ENCODE measurements at regions not wholly inside any gene's neighbourhood (a gene's known extent, or its start where the extent isn't known, plus 50 kb on each side); places are given as distances from the start of the nearest gene placed in this dataset.

GRCh38 chr13:47539317-47539716, 461.8 kb downstream of the SUCLA2 start:
- Mint-ChIP-seq H3K27me3 (no peaks in the 10 kb centered on the region), H3K4me1 (no peaks in the 10 kb centered on the region), H3K27ac (no peak overlapping the region), H3K4me3 (no peak overlapping the region), H3K36me3 (ENCODE audit: low read depth) (no peaks in the 10 kb centered on the region), H3K9me3 (peaks cover 6% of the 10 kb centered on the region)
- DNase-seq = no peak
- intact Hi-C loops (cut with micrococcal nuclease) = no loop called here

GRCh38 chr13:47523771-47524170, 477.3 kb downstream of the SUCLA2 start:
- Mint-ChIP-seq H3K36me3 (ENCODE audit: low read depth) (no peaks in the 10 kb centered on the region), H3K27ac (no peak overlapping the region), H3K4me3 (no peak overlapping the region), H3K27me3 (no peaks in the 10 kb centered on the region), H3K9me3 (no peaks in the 10 kb centered on the region), H3K4me1 (no peaks in the 10 kb centered on the region)
- DNase-seq = no peak
- intact Hi-C loops (cut with micrococcal nuclease) = no loop called here

DNA sequence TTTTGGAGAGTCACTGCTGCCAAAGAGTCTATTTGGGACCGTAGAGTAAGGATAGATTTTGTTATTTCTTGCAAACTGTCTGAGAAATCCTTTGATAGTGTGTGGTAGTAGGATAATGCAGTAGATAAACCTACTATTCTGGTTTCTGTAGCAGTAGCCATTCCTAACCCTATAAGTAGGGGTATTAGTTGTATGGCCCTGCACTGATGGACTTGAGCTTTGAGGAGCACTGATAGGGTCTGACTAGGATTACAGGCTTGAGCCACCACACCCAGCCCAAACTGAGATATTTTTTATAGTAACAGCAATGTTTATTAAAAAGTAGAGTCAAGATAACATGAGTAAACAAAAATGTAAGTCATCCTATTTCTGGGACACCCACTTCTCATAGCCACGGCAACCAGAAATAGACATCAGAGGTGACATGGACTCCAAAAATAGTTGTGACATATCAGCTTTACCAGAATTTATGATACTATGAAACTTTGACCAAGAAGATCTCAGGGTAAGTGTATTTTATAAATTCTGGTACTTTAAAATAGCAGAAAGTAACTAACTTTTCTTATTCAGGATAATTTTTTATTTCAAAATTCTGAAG, 479.1 kb downstream of the SUCLA2 start:
- intact Hi-C loops (cut with micrococcal nuclease) = no loop called here
- no peaks in the 10 kb centered on the region for H3K9me3 Mint-ChIP-seq

DNA sequence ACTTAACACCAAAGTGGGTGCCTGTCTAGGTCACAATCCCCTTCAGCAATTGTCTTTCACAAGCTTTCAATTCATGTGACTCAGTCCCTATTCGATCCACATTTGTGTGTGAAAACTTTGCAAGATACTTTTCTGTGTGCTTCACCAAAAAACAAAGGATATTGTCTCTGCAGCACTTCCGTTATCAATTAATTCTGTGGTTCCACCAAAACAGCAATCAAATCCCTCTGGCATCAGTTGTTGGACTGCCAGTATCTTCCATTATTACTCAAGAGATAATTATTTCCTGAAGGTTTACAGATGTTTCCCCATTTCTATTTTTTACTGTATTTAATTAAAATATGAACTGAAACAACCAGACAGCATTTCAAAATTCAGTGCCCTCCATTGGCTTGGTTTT, 481.4 kb downstream of the SUCLA2 start:
- Mint-ChIP-seq H3K4me3 (no peak overlapping the region), H3K4me1 (no peaks in the 10 kb centered on the region), H3K27me3 (no peaks in the 10 kb centered on the region), H3K36me3 (ENCODE audit: low read depth) (no peaks in the 10 kb centered on the region), H3K27ac (no peak overlapping the region), H3K9me3 (no peaks in the 10 kb centered on the region)
- intact Hi-C loops (cut with micrococcal nuclease) = no loop called here
- DNase-seq = no peak

More for the DNA sequence above, 479.1 kb downstream of the SUCLA2 start:
- Mint-ChIP-seq H3K27ac (no peak overlapping the region), H3K4me3 (no peak overlapping the region), H3K27me3 (no peaks in the 10 kb centered on the region), H3K36me3 (ENCODE audit: low read depth) (no peaks in the 10 kb centered on the region), H3K4me1 (no peaks in the 10 kb centered on the region)
- DNase-seq = no peak

- Mint-ChIP-seq H3K27ac (no peak overlapping the region), H3K4me1 (no peaks in the 10 kb centered on the region), H3K4me3 (no peak overlapping the region), H3K9me3 (no peaks in the 10 kb centered on the region), H3K27me3 (no peaks in the 10 kb centered on the region), H3K36me3 (ENCODE audit: low read depth) (no peaks in the 10 kb centered on the region)
- DNase-seq = no peak
- intact Hi-C loops (cut with micrococcal nuclease) = no loop called here
Observed at GRCh38 chr13:47518530-47518929, 482.5 kb downstream of the SUCLA2 start.

DNA sequence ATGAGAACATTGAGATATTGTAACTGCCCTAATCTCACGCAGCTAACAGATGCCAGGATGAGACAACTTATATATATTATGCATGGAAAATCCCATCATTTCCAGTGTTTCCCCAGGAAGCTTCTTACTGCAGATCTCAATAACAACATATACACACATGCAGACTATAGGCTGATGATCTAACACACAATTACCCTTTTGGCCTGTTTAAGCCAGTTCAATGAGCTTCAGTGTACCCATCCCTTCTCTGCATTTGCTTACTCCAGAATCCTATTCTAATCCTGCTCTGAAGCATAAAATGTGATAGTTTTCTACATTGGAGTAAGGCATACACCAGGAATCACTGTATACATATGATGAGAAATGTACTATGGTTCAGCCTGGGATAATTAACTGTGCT, 489.4 kb downstream of the SUCLA2 start:
- Mint-ChIP-seq H3K36me3 (ENCODE audit: low read depth) (no peaks in the 10 kb centered on the region), H3K9me3 (no peaks in the 10 kb centered on the region), H3K27ac (no peak overlapping the region), H3K4me1 (no peaks in the 10 kb centered on the region), H3K27me3 (no peaks in the 10 kb centered on the region), H3K4me3 (no peak overlapping the region)
- DNase-seq = no peak
- intact Hi-C loops (cut with micrococcal nuclease) = no loop called here

- Mint-ChIP-seq H3K9me3 (no peaks in the 10 kb centered on the region), H3K27ac (no peak overlapping the region), H3K27me3 (no peaks in the 10 kb centered on the region), H3K4me3 (no peak overlapping the region), H3K4me1 (no peaks in the 10 kb centered on the region), H3K36me3 (ENCODE audit: low read depth) (no peaks in the 10 kb centered on the region)
- no peak for DNase-seq
- intact Hi-C loops (cut with micrococcal nuclease) = no loop called here
Observed at GRCh38 chr13:47508527-47509228, 492.4 kb downstream of the SUCLA2 start.

GRCh38 chr13:47503475-47503874, 497.6 kb downstream of the SUCLA2 start:
- intact Hi-C loops (cut with micrococcal nuclease) = no loop called here
- no peak overlapping the region for H3K4me3 Mint-ChIP-seq
- H3K27ac Mint-ChIP-seq = no peak overlapping the region
- no peaks in the 10 kb centered on the region for H3K36me3 Mint-ChIP-seq (ENCODE audit: low read depth)
- H3K27me3 Mint-ChIP-seq = no peaks in the 10 kb centered on the region
- no peaks in the 10 kb centered on the region for H3K4me1 Mint-ChIP-seq
- DNase-seq = no peak
- H3K9me3 Mint-ChIP-seq = no peaks in the 10 kb centered on the region

- H3K27me3 Mint-ChIP-seq = no peaks in the 10 kb centered on the region
- H3K4me3 Mint-ChIP-seq = no peak overlapping the region
- intact Hi-C loops (cut with micrococcal nuclease) = no loop called here
- no peaks in the 10 kb centered on the region for H3K9me3 Mint-ChIP-seq
- H3K4me1 Mint-ChIP-seq = no peaks in the 10 kb centered on the region
- no peak for DNase-seq
- H3K36me3 Mint-ChIP-seq (ENCODE audit: low read depth) = no peaks in the 10 kb centered on the region
- no peak overlapping the region for H3K27ac Mint-ChIP-seq
Observed at GRCh38 chr13:47502166-47502565, 498.9 kb downstream of the SUCLA2 start.

DNA sequence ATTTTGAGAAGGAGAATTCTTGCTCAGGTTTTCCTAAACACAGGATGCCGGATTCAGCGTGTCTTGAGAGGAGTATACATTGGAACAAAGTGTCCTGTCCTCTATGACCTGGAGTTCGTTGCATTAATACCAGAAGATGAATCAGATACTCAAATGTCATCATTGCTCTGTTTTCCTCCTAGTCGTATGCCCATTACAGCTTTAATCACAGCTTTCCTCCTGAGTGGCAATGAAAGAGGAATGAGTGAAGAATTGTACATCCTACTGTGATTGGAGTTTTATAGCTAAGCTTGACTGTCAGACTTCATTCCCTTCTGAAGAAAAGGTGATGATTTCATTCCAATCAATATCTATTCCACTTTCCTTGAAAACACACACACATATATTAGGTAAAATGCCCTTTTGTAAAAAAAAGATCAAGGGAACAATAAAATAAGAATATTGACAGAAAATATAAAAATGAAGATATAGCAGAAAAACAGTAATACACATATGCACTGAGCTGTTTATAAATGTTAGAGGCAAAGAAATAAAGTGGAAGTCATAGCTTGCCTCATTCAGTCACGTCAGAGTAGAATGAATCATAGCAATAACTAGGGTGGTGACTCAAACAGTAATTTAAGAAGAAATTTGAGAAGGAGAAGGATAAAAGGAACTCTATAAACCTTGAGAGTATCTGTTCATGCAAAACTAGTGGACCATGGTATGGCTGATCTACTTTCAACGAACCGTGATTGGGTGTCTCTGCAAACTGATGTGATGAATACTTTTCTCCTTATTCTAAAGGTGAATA, 501.5 kb downstream of the SUCLA2 start:
- intact Hi-C loops (cut with micrococcal nuclease) = no loop called here
- no peaks in the 10 kb centered on the region for H3K9me3 Mint-ChIP-seq
- H3K27ac Mint-ChIP-seq = no peak overlapping the region
- H3K4me1 Mint-ChIP-seq = no peaks in the 10 kb centered on the region
- DNase-seq = no peak
- no peak overlapping the region for H3K4me3 Mint-ChIP-seq
- H3K27me3 Mint-ChIP-seq = no peaks in the 10 kb centered on the region
- no peaks in the 10 kb centered on the region for H3K36me3 Mint-ChIP-seq (ENCODE audit: low read depth)

DNA sequence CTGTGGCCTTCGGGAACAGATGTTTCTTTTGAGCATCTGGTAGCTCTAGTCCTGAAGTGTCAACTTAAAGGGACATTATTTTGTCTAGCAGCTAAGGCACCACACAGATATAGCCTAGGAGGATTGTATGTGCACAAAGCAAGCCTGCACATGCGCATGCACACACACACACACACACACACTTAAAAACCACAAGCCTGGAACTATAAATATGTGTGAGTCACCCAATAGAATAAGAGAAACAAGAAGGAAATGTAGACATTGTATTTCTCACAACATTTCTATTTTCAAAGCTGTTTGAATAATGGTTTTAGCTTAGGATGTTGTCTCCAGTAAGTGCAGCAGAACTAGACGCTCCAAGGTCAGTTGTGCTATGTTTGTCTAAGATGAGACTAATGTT, 516.5 kb downstream of the SUCLA2 start:
- intact Hi-C loops (cut with micrococcal nuclease) = no loop called here
- Mint-ChIP-seq H3K27ac (no peak overlapping the region), H3K9me3 (no peaks in the 10 kb centered on the region), H3K4me1 (no peaks in the 10 kb centered on the region), H3K4me3 (no peak overlapping the region), H3K27me3 (no peaks in the 10 kb centered on the region), H3K36me3 (ENCODE audit: low read depth) (no peaks in the 10 kb centered on the region)
- DNase-seq = no peak

GRCh38 chr13:47481536-47481935, 519.5 kb downstream of the SUCLA2 start:
- no peak for DNase-seq
- Mint-ChIP-seq H3K27me3 (no peaks in the 10 kb centered on the region), H3K4me1 (no peaks in the 10 kb centered on the region), H3K36me3 (ENCODE audit: low read depth) (no peaks in the 10 kb centered on the region), H3K27ac (no peak overlapping the region), H3K9me3 (no peaks in the 10 kb centered on the region), H3K4me3 (no peak overlapping the region)
- intact Hi-C loops (cut with micrococcal nuclease) = no loop called here

DNA sequence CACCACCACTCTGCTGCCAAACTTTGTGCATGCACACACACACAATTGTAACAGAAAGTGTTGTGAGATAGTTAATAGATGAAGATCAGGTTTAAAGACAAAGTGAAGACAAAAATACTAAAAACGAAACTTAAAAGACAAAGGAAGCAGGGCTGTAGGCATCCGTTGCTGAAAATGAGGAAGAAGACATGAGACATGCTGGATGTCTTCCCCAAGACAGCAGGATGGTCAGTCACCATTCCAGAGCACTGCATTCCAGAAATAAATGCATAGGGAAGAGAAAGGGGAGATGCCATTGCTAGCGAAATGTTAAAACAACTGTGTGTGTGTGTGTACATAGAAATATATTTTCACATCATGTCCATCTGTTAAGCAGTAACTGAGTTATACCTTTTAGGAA, 520.1 kb downstream of the SUCLA2 start:
- H3K36me3 Mint-ChIP-seq (ENCODE audit: low read depth) = no peaks in the 10 kb centered on the region
- H3K27ac Mint-ChIP-seq = no peak overlapping the region
- no peaks in the 10 kb centered on the region for H3K4me1 Mint-ChIP-seq
- no peaks in the 10 kb centered on the region for H3K9me3 Mint-ChIP-seq
- no peaks in the 10 kb centered on the region for H3K27me3 Mint-ChIP-seq
- no peak for DNase-seq
- H3K4me3 Mint-ChIP-seq = no peak overlapping the region
- intact Hi-C loops (cut with micrococcal nuclease) = no loop called here

DNA sequence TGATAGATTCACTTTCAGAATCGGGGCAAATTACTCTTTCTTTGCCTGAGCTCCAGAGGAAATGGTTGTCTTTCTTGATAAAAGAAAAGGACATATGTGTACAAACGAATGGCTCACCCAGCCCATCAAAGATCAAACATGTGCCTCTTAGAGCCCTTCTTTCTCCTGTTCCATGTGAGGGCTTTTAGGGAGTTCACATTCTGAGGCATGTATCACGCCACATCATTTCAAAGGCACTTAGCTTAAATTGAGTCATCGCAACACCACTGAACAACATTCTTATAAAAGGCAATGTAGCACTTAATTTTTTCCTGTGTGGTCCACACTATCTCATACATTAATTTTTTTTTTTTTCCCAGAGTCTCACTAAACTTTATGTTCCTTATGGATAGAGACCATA, 521.0 kb downstream of the SUCLA2 start:
- Mint-ChIP-seq H3K27ac (no peak overlapping the region), H3K4me3 (no peak overlapping the region), H3K27me3 (no peaks in the 10 kb centered on the region), H3K4me1 (no peaks in the 10 kb centered on the region), H3K9me3 (no peaks in the 10 kb centered on the region), H3K36me3 (ENCODE audit: low read depth) (no peaks in the 10 kb centered on the region)
- intact Hi-C loops (cut with micrococcal nuclease) = no loop called here
- no peak for DNase-seq

Measured in activated CD4-positive, alpha-beta T cell treated with anti-CD3 and anti-CD28 coated beads, Interleukin-2, amount 10 ng/mL, durations not matched to agents 24 days and 14 days (primary cell).